Hepatocyte (in vitro differentiated cells): ENCODE measurements at regions not wholly inside any gene's neighbourhood (a gene's known extent, or its start where the extent isn't known, plus 50 kb on each side); places are given as distances from the start of the nearest gene placed in this dataset.

Experiments used
- EZH2 ChIP-seq: fragments of 200-600 bp; sonication (generic); IDR thresholded peaks from 2 replicates; pipeline ENCODE4 v1.6.1; 2016; ENCODE audit warnings: antibody characterized with exemption, mild to moderate bottlenecking, borderline replicate concordance
- TF ChIP-seq, protein P1 (sequence below): fragments of 200-600 bp; sonication (generic); IDR thresholded peaks from 2 replicates; pipeline ENCODE4 v1.5.1; 2016; ENCODE audit warnings: antibody characterized with exemption, mild to moderate bottlenecking; ENCODE audit not compliant: poor library complexity

DNA sequence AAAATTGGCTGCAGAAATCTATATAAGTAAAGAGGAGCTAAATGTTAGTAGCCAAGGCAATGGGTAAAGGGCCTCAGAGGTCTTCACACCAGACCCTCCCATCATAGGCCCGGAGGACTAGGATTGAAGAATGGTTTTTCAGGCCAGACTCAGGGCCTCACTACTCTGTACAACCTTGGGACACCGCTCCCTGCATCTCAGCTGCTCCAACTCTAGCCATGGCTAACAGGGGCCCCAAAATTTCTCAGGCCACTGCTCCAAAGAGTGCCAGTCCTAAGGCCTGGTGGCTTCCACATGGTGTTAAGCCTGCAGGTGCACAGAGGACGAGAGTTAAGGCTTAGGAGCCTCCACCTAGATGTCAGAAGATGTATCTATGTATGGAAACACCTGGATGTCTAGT, 155.5 kb upstream of the MGAT4C start:
- TF ChIP-seq, protein P1, sequence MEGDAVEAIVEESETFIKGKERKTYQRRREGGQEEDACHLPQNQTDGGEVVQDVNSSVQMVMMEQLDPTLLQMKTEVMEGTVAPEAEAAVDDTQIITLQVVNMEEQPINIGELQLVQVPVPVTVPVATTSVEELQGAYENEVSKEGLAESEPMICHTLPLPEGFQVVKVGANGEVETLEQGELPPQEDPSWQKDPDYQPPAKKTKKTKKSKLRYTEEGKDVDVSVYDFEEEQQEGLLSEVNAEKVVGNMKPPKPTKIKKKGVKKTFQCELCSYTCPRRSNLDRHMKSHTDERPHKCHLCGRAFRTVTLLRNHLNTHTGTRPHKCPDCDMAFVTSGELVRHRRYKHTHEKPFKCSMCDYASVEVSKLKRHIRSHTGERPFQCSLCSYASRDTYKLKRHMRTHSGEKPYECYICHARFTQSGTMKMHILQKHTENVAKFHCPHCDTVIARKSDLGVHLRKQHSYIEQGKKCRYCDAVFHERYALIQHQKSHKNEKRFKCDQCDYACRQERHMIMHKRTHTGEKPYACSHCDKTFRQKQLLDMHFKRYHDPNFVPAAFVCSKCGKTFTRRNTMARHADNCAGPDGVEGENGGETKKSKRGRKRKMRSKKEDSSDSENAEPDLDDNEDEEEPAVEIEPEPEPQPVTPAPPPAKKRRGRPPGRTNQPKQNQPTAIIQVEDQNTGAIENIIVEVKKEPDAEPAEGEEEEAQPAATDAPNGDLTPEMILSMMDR: no peak
- no peak for TF ChIP-seq EZH2
